ENCODE measurements at regions not wholly inside any gene's neighbourhood (a gene's known extent, or its start where the extent isn't known, plus 50 kb on each side); places are given as distances from the start of the nearest gene placed in this dataset.

DNA sequence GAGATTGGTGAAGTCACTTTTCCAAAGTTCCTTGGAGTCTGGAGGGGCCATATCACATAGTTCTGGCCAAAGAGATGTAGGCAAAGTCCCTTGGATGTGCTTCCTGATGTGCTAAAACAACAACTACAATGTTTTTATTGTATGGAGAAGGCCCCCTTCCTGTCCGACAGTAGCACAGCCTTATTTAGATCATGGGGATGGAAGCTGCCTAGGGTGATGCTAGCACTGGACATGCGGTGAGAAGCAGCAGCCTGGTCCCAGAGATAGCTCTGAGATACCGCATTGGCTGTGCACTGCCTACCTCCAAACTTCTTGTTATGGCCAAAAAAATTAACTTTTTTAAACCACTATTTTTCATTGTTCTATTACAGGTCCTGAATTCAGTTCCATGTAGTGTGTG, 137.6 kb downstream of the AQP9 start:
- Histone ChIP-seq H3K4me3 (no peak overlapping the region), H3K27ac (no peak overlapping the region), H3K36me3 (no peaks in the 10 kb centered on the region), H3K9me3 (peaks cover 0 to 12% (median 3%) of the 10 kb centered on the region in 4 donors), H3K4me1 (no peaks in the 10 kb centered on the region), H3K27me3 (no peaks in the 10 kb centered on the region)
- intact Hi-C loops (cut with DNase I; ENCODE audit: low total_unique reads): no loop called here
- no peak for DNase-seq
- TF ChIP-seq, protein P1, sequence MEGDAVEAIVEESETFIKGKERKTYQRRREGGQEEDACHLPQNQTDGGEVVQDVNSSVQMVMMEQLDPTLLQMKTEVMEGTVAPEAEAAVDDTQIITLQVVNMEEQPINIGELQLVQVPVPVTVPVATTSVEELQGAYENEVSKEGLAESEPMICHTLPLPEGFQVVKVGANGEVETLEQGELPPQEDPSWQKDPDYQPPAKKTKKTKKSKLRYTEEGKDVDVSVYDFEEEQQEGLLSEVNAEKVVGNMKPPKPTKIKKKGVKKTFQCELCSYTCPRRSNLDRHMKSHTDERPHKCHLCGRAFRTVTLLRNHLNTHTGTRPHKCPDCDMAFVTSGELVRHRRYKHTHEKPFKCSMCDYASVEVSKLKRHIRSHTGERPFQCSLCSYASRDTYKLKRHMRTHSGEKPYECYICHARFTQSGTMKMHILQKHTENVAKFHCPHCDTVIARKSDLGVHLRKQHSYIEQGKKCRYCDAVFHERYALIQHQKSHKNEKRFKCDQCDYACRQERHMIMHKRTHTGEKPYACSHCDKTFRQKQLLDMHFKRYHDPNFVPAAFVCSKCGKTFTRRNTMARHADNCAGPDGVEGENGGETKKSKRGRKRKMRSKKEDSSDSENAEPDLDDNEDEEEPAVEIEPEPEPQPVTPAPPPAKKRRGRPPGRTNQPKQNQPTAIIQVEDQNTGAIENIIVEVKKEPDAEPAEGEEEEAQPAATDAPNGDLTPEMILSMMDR (IDR thresholded peaks at IDR 0.05): no peak
- 89 to 98% (median 95%) methylated on average over 3 of the region's 3 CpGs for WGBS, 5 donors

DNA sequence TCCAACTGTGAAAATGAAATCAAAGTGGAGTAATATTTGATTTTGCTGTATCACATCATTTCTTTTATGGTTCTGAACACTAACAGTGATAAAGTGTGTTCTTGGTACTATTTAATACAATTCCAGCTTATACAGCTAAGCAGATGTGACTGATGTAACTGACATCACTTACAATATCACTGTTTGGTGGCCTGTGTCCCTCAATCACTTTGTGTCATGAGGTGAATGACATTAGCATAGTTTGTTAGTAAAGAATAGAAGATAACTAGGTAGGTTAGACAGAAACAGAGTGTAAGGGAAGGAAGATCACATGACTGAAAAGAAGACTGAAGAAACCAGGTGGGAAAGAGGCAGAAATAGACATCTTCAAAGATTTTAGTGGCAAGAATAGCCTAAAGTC, 138.7 kb downstream of the AQP9 start:
- Histone ChIP-seq H3K27me3 (no peaks in the 10 kb centered on the region), H3K9me3 (peaks cover 0 to 1% (median under 1%) of the 10 kb centered on the region in 4 donors), H3K27ac (no peak overlapping the region), H3K4me3 (no peak overlapping the region), H3K4me1 (no peaks in the 10 kb centered on the region), H3K36me3 (no peaks in the 10 kb centered on the region)
- no peak for DNase-seq
- intact Hi-C loops (cut with DNase I; ENCODE audit: low total_unique reads): no loop called here
- TF ChIP-seq, protein P1 (IDR thresholded peaks at IDR 0.05): no peak
- TF ChIP-seq POLR2AphosphoS5 (IDR thresholded peaks at IDR 0.05) (no peak), EP300 (IDR thresholded peaks at IDR 0.05) (no peak), POLR2A (IDR thresholded peaks at IDR 0.05) (no peak)

DNA sequence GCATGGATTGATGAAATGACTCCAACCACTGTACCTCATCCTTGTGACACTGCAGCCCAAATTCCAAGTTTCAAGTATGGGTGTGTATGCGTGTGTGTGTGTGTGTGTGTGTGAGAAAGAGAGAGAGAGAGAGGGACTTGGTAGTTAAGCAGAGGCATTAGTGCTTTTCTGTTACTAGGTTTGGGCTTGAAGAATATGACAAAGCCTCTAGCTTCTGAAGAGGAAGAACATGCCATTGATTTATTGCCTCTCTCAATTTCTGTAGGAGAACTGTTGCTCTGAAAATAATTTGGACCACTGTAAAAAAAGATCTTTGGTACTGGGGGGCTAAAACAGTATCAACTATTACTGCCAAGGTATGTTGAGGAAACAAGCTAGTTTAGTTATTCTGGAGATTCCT, 139.2 kb downstream of the AQP9 start:
- intact Hi-C loops (cut with DNase I; ENCODE audit: low total_unique reads): no loop called here
- H3K36me3 ChIP-seq: no peaks in the 10 kb centered on the region
- WGBS, 5 donors: 62 to 87% (median 85%) methylated on average over 1 of the region's 1 CpG
- H3K27ac ChIP-seq: no peak overlapping the region
- no peaks in the 10 kb centered on the region for H3K27me3 ChIP-seq
- no peak overlapping the region for H3K4me3 ChIP-seq
- H3K9me3 ChIP-seq: no peaks in the 10 kb centered on the region
- DNase-seq: no peak
- no peaks in the 10 kb centered on the region for H3K4me1 ChIP-seq
- no peak for TF ChIP-seq POLR2AphosphoS5 (IDR thresholded peaks at IDR 0.05)
- TF ChIP-seq POLR2A (IDR thresholded peaks at IDR 0.05): no peak
- TF ChIP-seq, protein P1 (IDR thresholded peaks at IDR 0.05): no peak
- no peak for TF ChIP-seq EP300 (IDR thresholded peaks at IDR 0.05)

DNA sequence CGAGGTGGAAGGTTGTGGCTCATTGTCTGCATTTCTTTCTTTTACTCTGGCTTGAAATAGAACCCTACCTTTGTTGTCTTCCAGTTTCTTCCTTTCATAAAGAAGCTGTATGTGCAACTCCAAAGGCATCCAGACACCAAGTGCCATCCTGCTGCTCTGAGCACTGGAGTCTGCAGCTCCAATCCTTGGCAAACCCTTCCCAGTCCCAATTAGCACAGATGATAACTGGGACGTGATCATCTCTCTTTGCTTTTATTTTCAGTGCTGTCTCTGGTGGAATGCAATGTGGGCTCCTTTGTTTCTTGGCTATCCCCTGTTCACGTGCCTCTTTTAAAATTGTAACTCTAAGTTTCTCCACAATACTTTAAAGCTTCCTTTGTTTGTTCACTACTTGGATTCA, 140.9 kb downstream of the AQP9 start:
- no peak for DNase-seq
- 66 to 82% (median 70%) methylated on average over 3 of the region's 3 CpGs for WGBS, 5 donors
- no peak overlapping the region for H3K4me3 ChIP-seq
- no peaks in the 10 kb centered on the region for H3K27me3 ChIP-seq
- TF ChIP-seq, protein P1 (IDR thresholded peaks at IDR 0.05): no peak
- TF ChIP-seq EP300 (IDR thresholded peaks at IDR 0.05) (no peak), POLR2A (IDR thresholded peaks at IDR 0.05) (no peak), POLR2AphosphoS5 (IDR thresholded peaks at IDR 0.05) (no peak)
- H3K27ac ChIP-seq: no peak overlapping the region
- H3K9me3 ChIP-seq: no peaks in the 10 kb centered on the region
- intact Hi-C loops (cut with DNase I; ENCODE audit: low total_unique reads): no loop called here
- H3K36me3 ChIP-seq: no peaks in the 10 kb centered on the region
- H3K4me1 ChIP-seq: no peaks in the 10 kb centered on the region

DNA sequence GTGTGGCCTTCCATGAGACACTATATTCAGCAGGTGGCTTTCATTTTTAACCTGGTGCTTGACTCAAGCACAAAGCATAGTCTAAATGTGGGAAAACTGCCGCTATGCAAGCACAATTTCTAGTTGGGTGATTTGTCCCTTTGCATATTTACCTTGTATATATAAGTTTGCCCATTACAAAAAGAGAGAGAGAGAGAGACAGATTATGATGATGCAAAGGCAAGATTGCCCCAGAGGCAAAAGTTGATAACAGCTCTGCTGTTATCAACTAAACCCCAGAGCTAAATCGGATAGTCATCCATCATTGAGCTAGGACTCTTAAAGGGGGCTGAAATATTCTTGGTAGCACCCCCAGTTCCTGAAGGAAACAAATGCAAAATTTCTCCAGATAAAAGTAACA, 141.5 kb downstream of the AQP9 start:
- Histone ChIP-seq H3K27me3 (no peaks in the 10 kb centered on the region), H3K27ac (no peak overlapping the region), H3K4me1 (no peaks in the 10 kb centered on the region), H3K4me3 (no peak overlapping the region), H3K36me3 (no peaks in the 10 kb centered on the region), H3K9me3 (no peaks in the 10 kb centered on the region)
- intact Hi-C loops (cut with DNase I; ENCODE audit: low total_unique reads): no loop called here
- no peak for DNase-seq
- TF ChIP-seq, protein P1 (IDR thresholded peaks at IDR 0.05): no peak
- TF ChIP-seq EP300 (IDR thresholded peaks at IDR 0.05): no peak
- TF ChIP-seq POLR2A (IDR thresholded peaks at IDR 0.05): no peak
- TF ChIP-seq POLR2AphosphoS5 (IDR thresholded peaks at IDR 0.05): no peak
- 40 to 53% (median 48%) methylated on average over 2 of the region's 2 CpGs for whole genome bisulfite sequencing, 5 donors
